H1 (cell line): ENCODE measurements at regions not wholly inside any gene's neighbourhood (a gene's known extent, or its start where the extent isn't known, plus 50 kb on each side); places are given as distances from the start of the nearest gene placed in this dataset.

Experiments
- TF ChIP-seq, protein P1 (sequence below): fragments of 300-600 bp; sonication (generic); IDR thresholded peaks from 2 replicates; pipeline ENCODE4 v1.7.1; 2012; ENCODE audit warnings: low read length, moderate library complexity, mild to moderate bottlenecking, inconsistent platforms; ENCODE audit not compliant: insufficient replicate concordance

DNA sequence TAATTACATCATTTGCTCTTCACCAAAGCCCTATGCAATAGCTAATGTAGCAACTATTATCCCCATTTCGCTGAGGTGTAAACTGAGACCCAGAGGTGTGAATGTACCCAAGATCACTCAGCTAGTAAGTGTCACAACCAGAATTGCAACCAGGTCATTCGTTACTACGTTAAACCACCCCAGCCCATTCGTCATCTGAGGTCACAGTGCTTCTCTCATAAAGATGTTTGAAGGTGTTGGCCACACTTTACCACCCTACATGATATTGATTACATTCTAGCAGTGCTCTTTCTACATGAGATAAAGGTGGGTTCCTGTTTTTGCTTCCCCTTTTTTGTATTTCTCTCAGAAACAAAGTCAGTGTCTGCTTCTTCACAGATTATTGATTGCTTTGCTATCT is 195.3 kb downstream of the ZBTB18 start (continued):
- TF ChIP-seq, protein P1, sequence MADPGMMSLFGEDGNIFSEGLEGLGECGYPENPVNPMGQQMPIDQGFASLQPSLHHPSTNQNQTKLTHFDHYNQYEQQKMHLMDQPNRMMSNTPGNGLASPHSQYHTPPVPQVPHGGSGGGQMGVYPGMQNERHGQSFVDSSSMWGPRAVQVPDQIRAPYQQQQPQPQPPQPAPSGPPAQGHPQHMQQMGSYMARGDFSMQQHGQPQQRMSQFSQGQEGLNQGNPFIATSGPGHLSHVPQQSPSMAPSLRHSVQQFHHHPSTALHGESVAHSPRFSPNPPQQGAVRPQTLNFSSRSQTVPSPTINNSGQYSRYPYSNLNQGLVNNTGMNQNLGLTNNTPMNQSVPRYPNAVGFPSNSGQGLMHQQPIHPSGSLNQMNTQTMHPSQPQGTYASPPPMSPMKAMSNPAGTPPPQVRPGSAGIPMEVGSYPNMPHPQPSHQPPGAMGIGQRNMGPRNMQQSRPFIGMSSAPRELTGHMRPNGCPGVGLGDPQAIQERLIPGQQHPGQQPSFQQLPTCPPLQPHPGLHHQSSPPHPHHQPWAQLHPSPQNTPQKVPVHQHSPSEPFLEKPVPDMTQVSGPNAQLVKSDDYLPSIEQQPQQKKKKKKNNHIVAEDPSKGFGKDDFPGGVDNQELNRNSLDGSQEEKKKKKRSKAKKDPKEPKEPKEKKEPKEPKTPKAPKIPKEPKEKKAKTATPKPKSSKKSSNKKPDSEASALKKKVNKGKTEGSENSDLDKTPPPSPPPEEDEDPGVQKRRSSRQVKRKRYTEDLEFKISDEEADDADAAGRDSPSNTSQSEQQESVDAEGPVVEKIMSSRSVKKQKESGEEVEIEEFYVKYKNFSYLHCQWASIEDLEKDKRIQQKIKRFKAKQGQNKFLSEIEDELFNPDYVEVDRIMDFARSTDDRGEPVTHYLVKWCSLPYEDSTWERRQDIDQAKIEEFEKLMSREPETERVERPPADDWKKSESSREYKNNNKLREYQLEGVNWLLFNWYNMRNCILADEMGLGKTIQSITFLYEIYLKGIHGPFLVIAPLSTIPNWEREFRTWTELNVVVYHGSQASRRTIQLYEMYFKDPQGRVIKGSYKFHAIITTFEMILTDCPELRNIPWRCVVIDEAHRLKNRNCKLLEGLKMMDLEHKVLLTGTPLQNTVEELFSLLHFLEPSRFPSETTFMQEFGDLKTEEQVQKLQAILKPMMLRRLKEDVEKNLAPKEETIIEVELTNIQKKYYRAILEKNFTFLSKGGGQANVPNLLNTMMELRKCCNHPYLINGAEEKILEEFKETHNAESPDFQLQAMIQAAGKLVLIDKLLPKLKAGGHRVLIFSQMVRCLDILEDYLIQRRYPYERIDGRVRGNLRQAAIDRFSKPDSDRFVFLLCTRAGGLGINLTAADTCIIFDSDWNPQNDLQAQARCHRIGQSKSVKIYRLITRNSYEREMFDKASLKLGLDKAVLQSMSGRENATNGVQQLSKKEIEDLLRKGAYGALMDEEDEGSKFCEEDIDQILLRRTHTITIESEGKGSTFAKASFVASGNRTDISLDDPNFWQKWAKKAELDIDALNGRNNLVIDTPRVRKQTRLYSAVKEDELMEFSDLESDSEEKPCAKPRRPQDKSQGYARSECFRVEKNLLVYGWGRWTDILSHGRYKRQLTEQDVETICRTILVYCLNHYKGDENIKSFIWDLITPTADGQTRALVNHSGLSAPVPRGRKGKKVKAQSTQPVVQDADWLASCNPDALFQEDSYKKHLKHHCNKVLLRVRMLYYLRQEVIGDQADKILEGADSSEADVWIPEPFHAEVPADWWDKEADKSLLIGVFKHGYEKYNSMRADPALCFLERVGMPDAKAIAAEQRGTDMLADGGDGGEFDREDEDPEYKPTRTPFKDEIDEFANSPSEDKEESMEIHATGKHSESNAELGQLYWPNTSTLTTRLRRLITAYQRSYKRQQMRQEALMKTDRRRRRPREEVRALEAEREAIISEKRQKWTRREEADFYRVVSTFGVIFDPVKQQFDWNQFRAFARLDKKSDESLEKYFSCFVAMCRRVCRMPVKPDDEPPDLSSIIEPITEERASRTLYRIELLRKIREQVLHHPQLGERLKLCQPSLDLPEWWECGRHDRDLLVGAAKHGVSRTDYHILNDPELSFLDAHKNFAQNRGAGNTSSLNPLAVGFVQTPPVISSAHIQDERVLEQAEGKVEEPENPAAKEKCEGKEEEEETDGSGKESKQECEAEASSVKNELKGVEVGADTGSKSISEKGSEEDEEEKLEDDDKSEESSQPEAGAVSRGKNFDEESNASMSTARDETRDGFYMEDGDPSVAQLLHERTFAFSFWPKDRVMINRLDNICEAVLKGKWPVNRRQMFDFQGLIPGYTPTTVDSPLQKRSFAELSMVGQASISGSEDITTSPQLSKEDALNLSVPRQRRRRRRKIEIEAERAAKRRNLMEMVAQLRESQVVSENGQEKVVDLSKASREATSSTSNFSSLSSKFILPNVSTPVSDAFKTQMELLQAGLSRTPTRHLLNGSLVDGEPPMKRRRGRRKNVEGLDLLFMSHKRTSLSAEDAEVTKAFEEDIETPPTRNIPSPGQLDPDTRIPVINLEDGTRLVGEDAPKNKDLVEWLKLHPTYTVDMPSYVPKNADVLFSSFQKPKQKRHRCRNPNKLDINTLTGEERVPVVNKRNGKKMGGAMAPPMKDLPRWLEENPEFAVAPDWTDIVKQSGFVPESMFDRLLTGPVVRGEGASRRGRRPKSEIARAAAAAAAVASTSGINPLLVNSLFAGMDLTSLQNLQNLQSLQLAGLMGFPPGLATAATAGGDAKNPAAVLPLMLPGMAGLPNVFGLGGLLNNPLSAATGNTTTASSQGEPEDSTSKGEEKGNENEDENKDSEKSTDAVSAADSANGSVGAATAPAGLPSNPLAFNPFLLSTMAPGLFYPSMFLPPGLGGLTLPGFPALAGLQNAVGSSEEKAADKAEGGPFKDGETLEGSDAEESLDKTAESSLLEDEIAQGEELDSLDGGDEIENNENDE = no peak
